NB4 (cell line): ENCODE measurements at regions not wholly inside any gene's neighbourhood (a gene's known extent, or its start where the extent isn't known, plus 50 kb on each side); places are given as distances from the start of the nearest gene placed in this dataset.

ENCODE experiments used
- MYC ChIP-seq: IDR thresholded peaks from 2 replicates; pipeline ENCODE4 v1.6.1; 2011; ENCODE audit warnings: low read depth, low read length
- POLR2A ChIP-seq: IDR thresholded peaks from 2 replicates; pipeline ENCODE4 v1.6.1; 2011; ENCODE audit warnings: mild to moderate bottlenecking; ENCODE audit not compliant: insufficient read length; ENCODE audit errors: extremely low read depth
- TF ChIP-seq, protein P1 (sequence below): IDR thresholded peaks from one replicate; pipeline ENCODE4 v1.5.1; 2012; ENCODE audit warnings: low read depth, low read length
- TF ChIP-seq, protein P2 (sequence below): IDR thresholded peaks from 2 replicates; pipeline ENCODE4 v1.6.1; 2011; ENCODE audit warnings: low read depth, low read length

DNA sequence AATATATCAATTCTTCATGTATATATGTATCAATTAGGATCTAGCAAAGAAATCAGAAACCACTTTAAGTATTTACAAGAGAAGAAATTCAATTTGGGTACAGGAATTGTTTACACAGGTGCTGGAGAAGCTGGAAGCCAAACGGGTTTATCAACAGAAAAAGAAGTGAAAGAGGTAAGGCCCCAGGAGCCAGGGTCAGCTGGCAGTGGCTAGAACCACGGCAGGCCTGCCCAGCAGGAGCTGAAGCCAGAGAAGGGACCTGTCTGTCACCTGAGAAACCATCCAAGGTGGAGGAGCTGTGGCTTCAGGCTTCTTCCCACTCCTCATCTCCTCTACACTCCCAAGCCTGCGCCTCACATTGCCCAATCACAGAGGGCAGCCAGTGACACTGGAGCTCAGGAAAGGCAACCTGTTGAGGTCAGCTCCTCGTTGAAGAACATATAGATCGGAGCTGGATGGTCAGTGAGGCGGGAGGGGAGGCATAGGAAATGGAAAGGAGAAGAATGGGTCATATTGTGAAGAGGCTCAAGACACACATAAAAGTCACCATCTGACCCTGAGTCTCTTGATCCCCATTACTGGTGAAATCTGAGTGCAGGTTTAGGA is 182.6 kb downstream of the REEP3 start:
- TF ChIP-seq, protein P1, sequence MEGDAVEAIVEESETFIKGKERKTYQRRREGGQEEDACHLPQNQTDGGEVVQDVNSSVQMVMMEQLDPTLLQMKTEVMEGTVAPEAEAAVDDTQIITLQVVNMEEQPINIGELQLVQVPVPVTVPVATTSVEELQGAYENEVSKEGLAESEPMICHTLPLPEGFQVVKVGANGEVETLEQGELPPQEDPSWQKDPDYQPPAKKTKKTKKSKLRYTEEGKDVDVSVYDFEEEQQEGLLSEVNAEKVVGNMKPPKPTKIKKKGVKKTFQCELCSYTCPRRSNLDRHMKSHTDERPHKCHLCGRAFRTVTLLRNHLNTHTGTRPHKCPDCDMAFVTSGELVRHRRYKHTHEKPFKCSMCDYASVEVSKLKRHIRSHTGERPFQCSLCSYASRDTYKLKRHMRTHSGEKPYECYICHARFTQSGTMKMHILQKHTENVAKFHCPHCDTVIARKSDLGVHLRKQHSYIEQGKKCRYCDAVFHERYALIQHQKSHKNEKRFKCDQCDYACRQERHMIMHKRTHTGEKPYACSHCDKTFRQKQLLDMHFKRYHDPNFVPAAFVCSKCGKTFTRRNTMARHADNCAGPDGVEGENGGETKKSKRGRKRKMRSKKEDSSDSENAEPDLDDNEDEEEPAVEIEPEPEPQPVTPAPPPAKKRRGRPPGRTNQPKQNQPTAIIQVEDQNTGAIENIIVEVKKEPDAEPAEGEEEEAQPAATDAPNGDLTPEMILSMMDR, result no peak
- TF ChIP-seq POLR2A, result no peak
- TF ChIP-seq, protein P2, sequence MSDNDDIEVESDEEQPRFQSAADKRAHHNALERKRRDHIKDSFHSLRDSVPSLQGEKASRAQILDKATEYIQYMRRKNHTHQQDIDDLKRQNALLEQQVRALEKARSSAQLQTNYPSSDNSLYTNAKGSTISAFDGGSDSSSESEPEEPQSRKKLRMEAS, result no peak
- no peak for TF ChIP-seq MYC
